ENCODE measurements at regions not wholly inside any gene's neighbourhood (a gene's known extent, or its start where the extent isn't known, plus 50 kb on each side); places are given as distances from the start of the nearest gene placed in this dataset.

GRCh38 chr12:83753904-83754303 is 1067.2 kb downstream of the TMTC2 start:
- Histone ChIP-seq H3K9me3 (no peaks in the 10 kb centered on the region), H3K4me1 (no peaks in the 10 kb centered on the region), H3K27me3 (no peaks in the 10 kb centered on the region), H3K4me3 (no peak overlapping the region), H3K36me3 (replicated peaks in 1 of 2; ENCODE audit: insufficient read depth in 1 of 2, low read depth in 2 of 2) (no peaks in the 10 kb centered on the region), H3K27ac (no peak overlapping the region)
- TF ChIP-seq CTCF (IDR thresholded peaks at IDR 0.05) (no peak), POLR2A (IDR thresholded peaks at IDR 0.05) (no peak)
- no peak for ATAC-seq
- DNase-seq = no peak
- intact Hi-C loops (cut with DNase I) = no loop called here
- WGBS, 2 donors = 72 to 86% methylated on average over 1 of the region's 1 CpG

- 57 to 64% methylated on average over 3 of the region's 3 CpGs for WGBS, 2 donors
- intact Hi-C loops (cut with DNase I) = no loop called here
- no peak for ATAC-seq
Observed at GRCh38 chr12:83753205-83753604, 1066.5 kb downstream of the TMTC2 start.

GRCh38 chr12:83739607-83740006 is 1052.9 kb downstream of the TMTC2 start:
- Histone ChIP-seq H3K4me1 (no peaks in the 10 kb centered on the region), H3K27ac (no peak overlapping the region), H3K4me3 (no peak overlapping the region), H3K9me3 (no peaks in the 10 kb centered on the region), H3K27me3 (no peaks in the 10 kb centered on the region), H3K36me3 (replicated peaks in 1 of 2; ENCODE audit: insufficient read depth in 1 of 2, low read depth in 2 of 2) (no peaks in the 10 kb centered on the region)
- TF ChIP-seq POLR2A (IDR thresholded peaks at IDR 0.05) = no peak
- TF ChIP-seq CTCF (IDR thresholded peaks at IDR 0.05) = no peak
- ATAC-seq (no peak), DNase-seq (no peak)
- WGBS, 2 donors = 52 to 54% methylated on average over 3 of the region's 3 CpGs
- intact Hi-C loops (cut with DNase I) = no loop called here

More at GRCh38 chr12:83753205-83753604, 1066.5 kb downstream of the TMTC2 start:
- Histone ChIP-seq H3K4me1 (no peaks in the 10 kb centered on the region), H3K9me3 (no peaks in the 10 kb centered on the region), H3K27ac (no peak overlapping the region), H3K4me3 (no peak overlapping the region), H3K27me3 (no peaks in the 10 kb centered on the region), H3K36me3 (replicated peaks in 1 of 2; ENCODE audit: insufficient read depth in 1 of 2, low read depth in 2 of 2) (no peaks in the 10 kb centered on the region)
- no peak for DNase-seq
- TF ChIP-seq POLR2A (IDR thresholded peaks at IDR 0.05) (no peak), CTCF (IDR thresholded peaks at IDR 0.05) (no peak)

GRCh38 chr12:83710851-83711250 is 1024.1 kb downstream of the TMTC2 start:
- intact Hi-C loops (cut with DNase I) = no loop called here
- DNase-seq = no peak
- H3K36me3 ChIP-seq (replicated peaks in 1 of 2; ENCODE audit: insufficient read depth in 1 of 2, low read depth in 2 of 2) = no peaks in the 10 kb centered on the region
- no peak for ATAC-seq
- 62 to 84% methylated on average over 3 of the region's 3 CpGs for WGBS, 2 donors
- H3K4me1 ChIP-seq = no peaks in the 10 kb centered on the region
- H3K27ac ChIP-seq = no peak overlapping the region
- H3K9me3 ChIP-seq = peaks cover 0 to 8% (median 0%) of the 10 kb centered on the region in 3 donors
- no peaks in the 10 kb centered on the region for H3K27me3 ChIP-seq
- TF ChIP-seq CTCF (IDR thresholded peaks at IDR 0.05) (no peak), POLR2A (IDR thresholded peaks at IDR 0.05) (no peak)
- H3K4me3 ChIP-seq = no peak overlapping the region

GRCh38 chr12:83709899-83710298 is 1023.2 kb downstream of the TMTC2 start:
- H3K4me3 ChIP-seq = no peak overlapping the region
- no peaks in the 10 kb centered on the region for H3K4me1 ChIP-seq
- no peaks in the 10 kb centered on the region for H3K27me3 ChIP-seq
- no peaks in the 10 kb centered on the region for H3K36me3 ChIP-seq (replicated peaks in 1 of 2; ENCODE audit: insufficient read depth in 1 of 2, low read depth in 2 of 2)
- TF ChIP-seq POLR2A (IDR thresholded peaks at IDR 0.05) = no peak
- no peak for TF ChIP-seq CTCF (IDR thresholded peaks at IDR 0.05)
- no peak overlapping the region for H3K27ac ChIP-seq
- DNase-seq = no peak
- ATAC-seq = no peak
- intact Hi-C loops (cut with DNase I) = no loop called here
- H3K9me3 ChIP-seq = peaks cover 0 to 8% (median 0%) of the 10 kb centered on the region in 3 donors
